NCI-H526 (cell line): ENCODE measurements at regions not wholly inside any gene's neighbourhood (a gene's known extent, or its start where the extent isn't known, plus 50 kb on each side); places are given as distances from the start of the nearest gene placed in this dataset.
"Not testable (repeated sequence)": the region's sequence is repeated elsewhere in the genome, so short reads cannot be mapped to it uniquely, and the experiment has no call there.

ENCODE experiments used
- DNase-seq, 2 experiments: peaks; one replicate each; lab custom pipeline; 2025; lab: John Stamatoyannopoulos, UW

GRCh38 chr7:79625921-79626320 is 172.5 kb upstream of the MAGI2 start:
- not testable (repeated sequence) for DNase-seq

GRCh38 chr7:79624336-79624735 is 170.9 kb upstream of the MAGI2 start:
- no peak for DNase-seq

- DNase-seq: no peak
Observed at GRCh38 chr7:79622781-79623180, 169.3 kb upstream of the MAGI2 start.

GRCh38 chr7:79620291-79620690 is 166.8 kb upstream of the MAGI2 start:
- no peak for DNase-seq

GRCh38 chr7:79619216-79619615 is 165.7 kb upstream of the MAGI2 start:
- DNase-seq: no peak

- no peak for DNase-seq
Observed at GRCh38 chr7:79615871-79616640, 162.6 kb upstream of the MAGI2 start.

GRCh38 chr7:79615466-79615865 is 162.0 kb upstream of the MAGI2 start:
- no peak for DNase-seq

- no peak for DNase-seq
Observed at GRCh38 chr7:79612903-79613302, 159.4 kb upstream of the MAGI2 start.

- no peak for DNase-seq
Observed at GRCh38 chr7:79612022-79612421, 158.6 kb upstream of the MAGI2 start.

GRCh38 chr7:79610748-79611304 is 157.4 kb upstream of the MAGI2 start:
- DNase-seq: no peak

- no peak for DNase-seq
Observed at GRCh38 chr7:79610313-79610712, 156.8 kb upstream of the MAGI2 start.

GRCh38 chr7:79608005-79608404 is 154.5 kb upstream of the MAGI2 start:
- no peak for DNase-seq

GRCh38 chr7:79604841-79605240 is 151.4 kb upstream of the MAGI2 start:
- no peak for DNase-seq

GRCh38 chr7:79598351-79598750 is 144.9 kb upstream of the MAGI2 start:
- DNase-seq: peak in 1 of 2 experiments; percentile 14

- not testable (repeated sequence) for DNase-seq
Observed at GRCh38 chr7:79594671-79595070, 141.2 kb upstream of the MAGI2 start.

- no peak for DNase-seq
Observed at GRCh38 chr7:79593866-79594301, 140.4 kb upstream of the MAGI2 start.

GRCh38 chr7:79590916-79591623 is 137.6 kb upstream of the MAGI2 start:
- DNase-seq: no peak

- DNase-seq: no peak
Observed at GRCh38 chr7:79590391-79590790, 136.9 kb upstream of the MAGI2 start.

- no peak for DNase-seq
Observed at GRCh38 chr7:79570903-79571302, 117.4 kb upstream of the MAGI2 start.

GRCh38 chr7:79563821-79564522 is 110.5 kb upstream of the MAGI2 start:
- DNase-seq: no peak

- DNase-seq: no peak
Observed at GRCh38 chr7:79555571-79555970, 102.1 kb upstream of the MAGI2 start.

- DNase-seq: no peak
Observed at GRCh38 chr7:79553811-79554555, 100.5 kb upstream of the MAGI2 start.
